H1 (cell line): ENCODE measurements at regions not wholly inside any gene's neighbourhood (a gene's known extent, or its start where the extent isn't known, plus 50 kb on each side); places are given as distances from the start of the nearest gene placed in this dataset.

Source experiments
- PHF8 ChIP-seq: fragments of 200-600 bp; sonication (generic); conservative IDR thresholded peaks from 2 replicates; pipeline ENCODE4 v1.7.1; 2012; ENCODE audit warnings: low read depth, mild to moderate bottlenecking, inconsistent platforms, low read length, moderate library complexity

GRCh38 chr12:105667973-105668743 is 337.7 kb downstream of the C12orf75 start (continued):
- no peak for TF ChIP-seq PHF8
- TF ChIP-seq, all 59 proteins: peak for 0
